Urinary bladder (tissue), 3 donors: ENCODE measurements at regions not wholly inside any gene's neighbourhood (a gene's known extent, or its start where the extent isn't known, plus 50 kb on each side); places are given as distances from the start of the nearest gene placed in this dataset.
"Not testable (repeated sequence)": the region's sequence is repeated elsewhere in the genome, so short reads cannot be mapped to it uniquely, and the experiment has no call there.

Source experiments
- DNase-seq: peaks from one replicate; pipeline ENCODE4 v3.0.0-alpha.2; 2015; ENCODE audit errors: extremely low spot score
- H3K27ac ChIP-seq: one replicate; pipeline ENCODE4 v1.5.1; 2013; ENCODE audit warnings: low read depth, mild to moderate bottlenecking, moderate library complexity
- H3K36me3 ChIP-seq: one replicate; pipeline ENCODE4 v1.6.1; 2013; ENCODE audit warnings: mild to moderate bottlenecking, moderate library complexity; ENCODE audit not compliant: insufficient read depth
- H3K4me1 ChIP-seq: one replicate; pipeline ENCODE4 v1.6.1; 2013; ENCODE audit warnings: mild to moderate bottlenecking, moderate library complexity; ENCODE audit not compliant: insufficient read depth
- H3K4me3 ChIP-seq: one replicate; pipeline ENCODE4 v1.5.1; 2013; ENCODE audit warnings: low read depth, low read length
- WGBS: extraction: QIAGEN DNeasy Blood & Tissue Kit; methylation state at CpG from one replicate; pipeline ENCODE4 v1.1.7; 2013; 5-methylcytosine and 5-hydroxymethylcytosine counted together
- donor health status: healthy with polysubstance abuse.
- donor health status: healthy.

DNA sequence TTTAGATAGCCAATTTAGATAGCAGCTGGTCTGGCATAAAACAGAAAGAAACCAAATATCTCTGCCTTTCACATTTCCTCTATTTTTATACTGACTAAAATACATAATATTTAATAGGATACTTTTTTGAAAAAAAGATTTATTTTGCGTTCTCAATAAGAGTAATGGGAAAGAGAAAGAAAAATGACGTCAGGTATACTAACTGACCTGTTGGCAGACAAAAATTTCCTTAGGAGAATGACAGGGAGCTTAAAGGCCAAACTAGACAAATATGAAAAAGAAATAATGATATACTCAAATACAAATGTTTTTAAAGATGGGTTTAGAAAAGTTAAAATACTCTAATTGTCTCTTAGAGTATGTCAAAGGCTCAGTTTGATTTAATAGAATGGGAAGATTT lies 309.4 kb upstream of the ADGRL3 start:
- no peaks in the 10 kb centered on the region for H3K36me3 ChIP-seq
- no peak for DNase-seq
- no peaks in the 10 kb centered on the region for H3K4me1 ChIP-seq
- no peak overlapping the region for H3K27ac ChIP-seq
- no peak overlapping the region for H3K4me3 ChIP-seq
- WGBS = 86% methylated on average over 2 of the region's 2 CpGs

DNA sequence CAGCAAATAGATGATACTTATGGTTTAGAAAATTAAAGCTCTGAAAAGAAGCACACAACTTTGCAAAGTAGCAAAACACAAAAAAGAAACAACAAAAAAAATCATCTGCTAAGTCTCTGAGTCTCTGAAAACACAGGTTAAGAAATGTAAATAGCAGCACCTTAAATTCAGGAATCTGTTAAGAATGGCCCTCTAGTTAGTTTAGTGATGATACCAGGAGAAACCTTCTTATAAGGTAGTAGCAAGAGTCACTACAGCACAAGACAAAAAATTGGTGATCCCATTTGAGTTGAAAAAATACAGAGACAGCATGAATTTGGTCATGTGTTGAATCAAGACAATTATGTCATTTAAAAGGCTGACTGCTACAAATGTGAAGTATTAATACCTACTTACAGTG lies 308.2 kb upstream of the ADGRL3 start:
- no peaks in the 10 kb centered on the region for H3K4me1 ChIP-seq
- DNase-seq = no peak
- no peak overlapping the region for H3K27ac ChIP-seq
- H3K36me3 ChIP-seq = no peaks in the 10 kb centered on the region
- H3K4me3 ChIP-seq = no peak overlapping the region

DNA sequence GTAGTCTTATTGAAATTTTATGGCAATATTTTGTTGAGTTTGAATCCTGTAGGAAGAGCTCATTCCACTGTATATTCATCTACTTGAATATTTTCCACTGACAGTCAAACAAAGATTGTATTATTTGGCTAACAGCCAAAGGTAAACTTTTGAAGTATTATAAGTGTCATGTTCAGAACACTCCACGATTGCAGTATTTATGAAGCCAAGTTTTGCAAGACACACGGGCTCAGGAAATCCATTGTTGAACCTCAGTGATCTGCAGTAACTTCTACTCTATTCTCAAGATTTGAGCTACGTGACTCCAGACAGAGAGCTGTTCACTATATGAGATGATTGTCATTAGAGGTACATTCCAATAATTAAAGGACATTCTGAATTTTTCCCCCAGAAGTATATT lies 302.7 kb upstream of the ADGRL3 start:
- Histone ChIP-seq H3K4me1 (no peaks in the 10 kb centered on the region), H3K36me3 (no peaks in the 10 kb centered on the region), H3K4me3 (no peak overlapping the region), H3K27ac (no peak overlapping the region)
- WGBS = 21% methylated on average over 3 of the region's 3 CpGs
- no peak for DNase-seq

DNA sequence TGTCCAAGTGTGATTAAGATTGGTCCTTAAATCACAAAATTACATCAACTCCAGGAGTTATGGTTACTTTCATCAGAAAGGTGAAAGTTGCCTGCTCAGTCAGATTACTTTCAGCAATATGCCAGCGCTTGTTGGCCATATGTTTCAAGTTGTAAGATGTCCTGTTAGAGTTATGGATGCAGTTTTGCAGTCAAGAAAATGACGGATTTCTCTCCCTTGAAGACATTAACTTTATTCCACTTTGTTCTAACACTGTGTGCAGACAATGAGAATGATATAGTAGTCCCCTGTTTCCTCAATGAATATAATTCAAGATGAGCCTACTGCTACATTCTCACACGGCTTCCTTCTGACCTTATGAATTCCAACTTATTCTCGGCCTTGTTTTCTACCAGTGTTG lies 295.0 kb upstream of the ADGRL3 start:
- DNase-seq = no peak
- no peak overlapping the region for H3K4me3 ChIP-seq
- H3K4me1 ChIP-seq = no peaks in the 10 kb centered on the region
- 94% methylated on average over 4 of the region's 4 CpGs for WGBS
- H3K27ac ChIP-seq = no peak overlapping the region
- no peaks in the 10 kb centered on the region for H3K36me3 ChIP-seq

DNA sequence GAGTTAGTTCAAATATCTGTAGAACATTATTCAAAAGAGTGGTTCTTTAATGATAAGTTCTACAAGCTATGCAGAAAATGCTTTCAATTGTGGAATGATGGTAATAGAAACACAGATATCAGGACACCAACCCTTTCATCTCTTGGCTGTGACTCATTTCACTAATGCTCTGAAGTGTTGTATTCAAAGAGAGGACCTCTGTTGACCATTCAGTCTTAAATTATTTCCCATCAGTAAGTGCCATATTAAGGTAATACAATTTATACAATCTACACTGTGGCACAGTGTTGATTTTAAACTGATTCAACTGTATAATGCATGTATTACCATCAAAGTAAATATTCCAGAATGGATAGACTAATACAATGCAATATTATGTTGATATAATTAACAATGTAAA lies 289.0 kb upstream of the ADGRL3 start:
- Histone ChIP-seq H3K4me1 (no peaks in the 10 kb centered on the region), H3K4me3 (no peak overlapping the region)
- DNase-seq = no peak

DNA sequence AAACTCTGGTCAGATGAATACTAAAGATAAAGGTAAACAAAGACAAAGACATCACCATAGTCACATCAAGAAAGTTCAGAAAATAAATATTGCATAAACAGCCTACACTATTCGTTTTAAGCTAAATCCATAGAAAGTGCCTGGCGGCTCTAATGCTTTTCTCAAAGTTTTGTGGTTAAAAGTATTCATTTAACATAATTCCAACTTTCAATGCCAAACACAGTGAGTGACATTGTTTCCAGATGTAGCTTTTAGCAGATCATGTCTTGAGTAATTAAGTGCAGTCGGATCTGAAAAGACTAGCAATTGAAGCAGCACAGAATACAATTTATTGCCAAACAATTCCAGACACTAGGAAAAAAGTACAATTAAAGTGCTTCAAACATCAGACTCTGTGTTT lies 287.1 kb upstream of the ADGRL3 start:
- Histone ChIP-seq H3K4me3 (no peak overlapping the region), H3K27ac (no peak overlapping the region), H3K36me3 (no peaks in the 10 kb centered on the region), H3K4me1 (no peaks in the 10 kb centered on the region)
- 41% methylated on average over 3 of the region's 3 CpGs for WGBS
- DNase-seq = no peak

More for the DNA sequence above, 289.0 kb upstream of the ADGRL3 start:
- Histone ChIP-seq H3K27ac (no peak overlapping the region), H3K36me3 (no peaks in the 10 kb centered on the region)

DNA sequence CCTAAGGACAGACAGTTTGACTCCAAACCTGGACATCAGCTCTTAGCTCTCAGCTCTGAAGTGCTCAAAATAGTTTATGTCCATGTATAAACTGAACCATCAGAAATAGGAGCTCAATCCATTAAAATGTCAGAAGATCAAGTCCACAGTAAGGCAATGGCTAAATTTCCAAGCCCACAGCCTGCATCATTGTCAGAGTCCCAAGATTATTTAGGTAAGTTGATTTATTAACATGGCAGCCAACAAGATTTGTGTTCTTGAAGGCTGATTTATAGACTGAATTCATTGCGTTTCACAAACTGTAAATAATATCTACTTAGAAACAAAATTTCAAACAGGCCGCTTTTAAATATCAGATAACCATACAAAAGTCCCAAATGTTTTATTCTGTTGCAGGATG lies 286.5 kb upstream of the ADGRL3 start:
- H3K27ac ChIP-seq = no peak overlapping the region
- no peak for DNase-seq
- 50% methylated on average over 2 of the region's 2 CpGs for WGBS
- H3K4me1 ChIP-seq = no peaks in the 10 kb centered on the region
- H3K4me3 ChIP-seq = no peak overlapping the region
- H3K36me3 ChIP-seq = no peaks in the 10 kb centered on the region

DNA sequence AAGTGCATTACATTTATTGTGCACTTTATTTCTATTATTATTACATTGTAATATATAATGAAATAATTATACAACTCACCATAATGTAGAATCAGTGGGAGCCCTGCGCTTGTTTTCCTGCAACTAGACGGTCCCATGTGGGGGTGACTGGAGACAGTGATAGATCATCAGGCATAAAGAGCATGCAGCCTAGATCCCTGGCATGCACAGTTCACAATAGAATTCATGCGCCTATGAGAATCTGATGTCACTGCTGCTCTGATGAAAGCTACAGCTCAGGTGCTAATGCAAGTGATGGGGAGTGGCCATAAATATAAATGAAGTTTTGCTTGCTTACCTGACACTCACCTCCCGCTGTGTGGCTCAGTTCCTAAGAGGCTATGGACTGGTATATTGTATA lies 278.4 kb upstream of the ADGRL3 start:
- H3K4me3 ChIP-seq, H3K36me3 ChIP-seq, H3K4me1 ChIP-seq, H3K27ac ChIP-seq, DNase-seq: not testable (repeated sequence)
- WGBS = 94% methylated on average over 4 of the region's 4 CpGs

DNA sequence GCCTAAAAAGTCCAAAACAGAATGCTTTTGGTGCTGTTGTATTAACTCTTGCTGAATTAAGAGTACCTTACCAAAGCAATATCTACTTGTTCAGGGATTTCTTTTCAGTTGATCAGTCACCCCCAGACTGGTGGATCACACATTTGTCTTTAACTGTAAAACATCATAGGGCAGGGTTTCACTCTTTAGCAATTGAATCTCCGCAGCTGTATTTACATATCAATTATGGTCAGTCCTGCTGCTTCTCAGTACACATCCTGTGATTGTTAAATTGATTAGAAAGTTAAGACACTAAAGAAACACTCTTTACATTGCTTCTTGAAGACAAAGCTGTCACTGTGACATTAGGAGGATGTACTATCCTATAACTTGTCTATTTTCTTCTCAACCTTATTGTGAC lies 277.1 kb upstream of the ADGRL3 start:
- Histone ChIP-seq H3K4me3 (no peak overlapping the region), H3K27ac (no peak overlapping the region), H3K36me3 (no peaks in the 10 kb centered on the region), H3K4me1 (no peaks in the 10 kb centered on the region)
- WGBS = 69% methylated on average over 1 of the region's 1 CpG
- no peak for DNase-seq

DNA sequence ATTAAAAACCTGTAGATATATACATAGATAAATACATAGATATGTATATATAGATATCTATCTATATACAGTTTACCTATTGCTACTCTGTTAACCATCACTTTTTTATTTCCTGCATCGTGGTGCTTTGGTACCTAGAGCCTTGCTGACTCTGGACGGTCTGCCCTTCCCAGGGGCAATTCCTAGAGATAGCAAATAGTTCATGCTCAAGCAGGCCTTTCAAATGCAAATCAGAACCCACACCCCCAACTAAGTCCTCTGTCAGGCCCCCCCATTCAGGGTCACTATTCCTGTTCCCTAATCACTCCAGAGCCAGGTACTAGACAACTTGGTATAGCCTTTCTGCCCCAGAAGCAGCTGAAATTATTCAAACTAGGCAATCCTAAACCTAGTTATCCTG lies 273.5 kb upstream of the ADGRL3 start:
- DNase-seq = no peak
- WGBS = 92% methylated on average over 2 of the region's 2 CpGs
- Histone ChIP-seq H3K4me3 (no peak overlapping the region), H3K4me1 (no peaks in the 10 kb centered on the region), H3K27ac (no peak overlapping the region), H3K36me3 (no peaks in the 10 kb centered on the region)

DNA sequence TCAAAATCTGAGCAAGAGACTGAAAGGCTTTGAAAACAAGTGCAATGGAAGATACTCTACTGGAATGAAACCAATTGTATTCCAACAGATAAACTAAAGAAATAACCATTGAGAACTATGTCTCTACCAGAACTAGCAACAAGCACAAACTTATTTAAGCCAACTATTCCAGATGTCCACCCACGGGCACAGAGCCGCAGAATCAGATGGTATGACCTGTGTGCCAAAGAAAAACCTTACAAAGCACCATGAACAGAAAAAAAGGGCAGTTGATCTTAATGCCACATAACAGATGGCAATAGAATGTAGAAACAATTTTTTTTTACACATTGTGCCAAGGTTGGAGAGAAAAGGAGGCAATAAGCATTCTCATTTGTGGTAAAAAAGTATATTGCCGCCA lies 269.3 kb upstream of the ADGRL3 start:
- Histone ChIP-seq H3K4me3 (no peak overlapping the region), H3K4me1 (no peaks in the 10 kb centered on the region), H3K27ac (no peak overlapping the region), H3K36me3 (no peaks in the 10 kb centered on the region)
- 94% methylated on average over 3 of the region's 3 CpGs for WGBS
- DNase-seq = no peak

DNA sequence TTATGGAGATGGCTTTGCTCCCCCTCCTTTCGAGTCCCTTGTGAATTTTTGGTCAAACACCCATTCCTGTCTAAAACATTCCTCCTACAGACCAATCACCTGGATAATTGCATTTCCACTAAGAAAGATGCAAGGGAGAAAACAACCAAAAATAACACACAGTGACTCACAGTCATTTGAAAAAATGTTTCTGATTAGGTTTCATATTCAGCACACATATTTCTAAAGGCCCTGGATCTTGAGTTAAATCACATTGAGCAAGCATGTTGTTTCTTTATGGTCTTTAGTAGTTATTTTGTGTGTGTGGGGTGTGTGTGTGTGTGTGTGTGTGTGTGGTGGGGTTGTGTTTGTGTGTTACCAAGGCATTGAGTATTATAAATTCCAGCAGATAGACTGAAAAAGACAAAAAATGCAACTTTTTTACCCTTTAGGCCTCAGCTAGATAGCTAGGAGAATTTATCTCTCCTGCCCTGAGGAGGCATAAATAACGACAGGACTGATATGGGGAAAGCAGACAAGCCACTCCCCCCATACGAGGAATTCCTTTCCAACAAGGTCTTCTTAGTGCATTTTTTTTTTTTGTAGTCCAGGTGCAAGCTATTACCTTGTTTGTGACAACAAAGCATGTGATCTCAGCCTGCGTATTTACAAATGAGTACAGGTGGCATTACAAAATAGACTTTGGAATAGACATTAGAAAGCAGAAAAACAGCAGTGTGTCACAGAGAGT lies 265.4 kb upstream of the ADGRL3 start:
- H3K4me3 ChIP-seq = no peak overlapping the region
- WGBS = 60% methylated on average over 4 of the region's 4 CpGs
- H3K36me3 ChIP-seq = no peaks in the 10 kb centered on the region
- no peak for DNase-seq
- no peak overlapping the region for H3K27ac ChIP-seq
- H3K4me1 ChIP-seq = no peaks in the 10 kb centered on the region

DNA sequence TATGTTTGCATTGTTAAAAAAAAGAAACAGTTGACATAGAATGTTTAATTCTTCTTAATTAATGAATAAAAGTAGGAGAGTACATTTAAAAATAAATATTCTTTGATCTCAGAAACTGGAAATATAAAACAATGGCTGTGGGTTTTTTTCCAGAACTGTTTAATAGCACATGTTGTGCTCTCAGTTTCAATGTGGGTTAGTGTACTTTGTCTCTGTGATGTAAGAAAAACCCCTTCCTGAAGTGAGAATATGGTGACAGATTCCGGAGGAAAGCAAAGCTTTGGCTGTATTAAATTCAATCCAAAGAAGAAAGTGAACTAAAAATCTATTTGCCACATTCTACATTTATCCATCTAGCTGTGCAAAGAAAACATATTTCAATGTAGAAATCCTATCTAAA lies 261.9 kb upstream of the ADGRL3 start:
- Histone ChIP-seq H3K4me1 (no peaks in the 10 kb centered on the region), H3K27ac (no peak overlapping the region), H3K36me3 (no peaks in the 10 kb centered on the region), H3K4me3 (no peak overlapping the region)
- WGBS = 44% methylated on average over 1 of the region's 1 CpG
- no peak for DNase-seq

DNA sequence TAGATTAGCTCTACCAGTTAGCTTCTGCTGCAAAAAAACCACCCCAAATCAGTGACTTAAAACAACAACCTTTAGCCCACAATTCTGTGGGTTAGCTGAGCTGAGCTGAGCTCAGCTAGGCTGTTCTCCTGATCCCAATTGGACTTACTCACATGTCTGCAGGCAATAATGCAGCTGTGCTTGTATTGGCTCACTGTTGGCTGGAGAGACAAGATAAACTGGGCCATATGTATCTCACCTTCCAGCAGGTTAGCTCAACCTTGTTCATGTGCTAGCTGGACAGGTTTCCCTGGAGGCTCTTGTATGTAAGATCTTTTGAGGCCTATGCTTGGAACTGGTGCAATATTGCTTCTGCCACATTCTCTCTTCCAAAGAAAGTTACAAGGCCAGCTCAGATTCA lies 261.5 kb upstream of the ADGRL3 start:
- Histone ChIP-seq H3K36me3 (no peaks in the 10 kb centered on the region), H3K4me1 (no peaks in the 10 kb centered on the region), H3K4me3 (no peak overlapping the region), H3K27ac (no peak overlapping the region)
- no peak for DNase-seq

DNA sequence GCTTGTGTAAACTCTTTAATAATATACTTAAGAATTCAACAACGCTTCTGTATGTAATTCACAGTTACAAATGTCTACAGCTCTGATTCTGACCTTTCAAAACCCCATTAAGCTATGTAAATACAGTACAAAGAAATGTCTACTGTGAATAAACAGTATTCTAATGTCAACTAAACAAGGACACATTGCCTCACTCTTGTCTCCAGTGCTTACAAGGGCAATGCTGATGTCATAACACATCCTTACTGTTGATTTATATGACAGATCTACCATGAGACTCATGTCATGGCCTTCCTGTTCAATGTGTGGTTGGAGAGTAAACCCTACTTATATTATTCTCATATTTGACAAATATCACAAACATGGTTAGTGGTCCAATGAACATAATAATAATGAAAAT lies 256.1 kb upstream of the ADGRL3 start:
- DNase-seq = no peak
- no peaks in the 10 kb centered on the region for H3K36me3 ChIP-seq
- no peak overlapping the region for H3K27ac ChIP-seq
- H3K4me3 ChIP-seq = no peak overlapping the region
- no peaks in the 10 kb centered on the region for H3K4me1 ChIP-seq
- WGBS = 82% methylated on average over 1 of the region's 1 CpG
